Kidney glomerular epithelial cell (primary cell): ENCODE measurements at regions not wholly inside any gene's neighbourhood (a gene's known extent, or its start where the extent isn't known, plus 50 kb on each side); places are given as distances from the start of the nearest gene placed in this dataset.

Experiments
- DNase-seq: peaks from one replicate; lab custom pipeline; 2025; lab: John Stamatoyannopoulos, UW

DNA sequence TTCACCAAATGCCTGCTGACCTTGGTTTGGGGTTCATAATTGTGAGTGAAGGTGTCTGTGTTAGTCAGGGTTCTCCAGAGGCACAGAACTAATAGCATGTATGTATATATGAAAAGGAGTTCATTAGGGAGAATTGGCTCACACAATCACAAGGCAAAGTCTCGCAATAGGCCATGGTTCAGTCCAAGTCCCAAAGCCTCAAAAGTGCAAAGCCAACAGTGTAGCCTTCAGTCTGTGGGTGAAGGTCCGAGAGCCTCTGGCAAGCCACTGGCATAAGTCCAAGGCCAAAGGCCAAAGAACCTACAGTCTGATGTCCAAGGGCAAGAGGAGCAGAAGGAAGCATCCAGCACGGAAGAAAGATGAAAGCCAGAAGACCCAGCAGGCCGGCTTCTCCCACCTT is 257.6 kb upstream of the SHH start:
- no peak for DNase-seq

DNA sequence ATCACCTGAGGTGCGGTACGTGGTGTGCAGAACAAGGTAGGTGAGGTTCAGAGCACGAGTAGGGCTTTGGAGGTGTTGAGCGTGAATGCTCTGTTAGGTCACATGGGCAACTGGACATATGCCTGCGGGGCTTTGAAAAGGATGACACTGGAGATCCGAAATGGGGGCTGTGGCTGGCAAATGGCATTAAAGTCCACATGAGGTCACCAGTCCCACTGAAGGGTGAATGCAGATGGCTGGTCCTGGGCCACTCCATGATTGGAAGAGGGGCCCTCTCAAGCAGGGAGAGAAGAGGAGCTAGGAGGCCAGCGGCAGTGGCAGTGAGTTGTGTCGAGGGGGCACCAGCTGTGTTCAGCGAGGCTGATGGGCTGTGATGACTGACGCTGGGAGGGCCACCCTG is 254.9 kb upstream of the SHH start:
- no peak for DNase-seq

DNA sequence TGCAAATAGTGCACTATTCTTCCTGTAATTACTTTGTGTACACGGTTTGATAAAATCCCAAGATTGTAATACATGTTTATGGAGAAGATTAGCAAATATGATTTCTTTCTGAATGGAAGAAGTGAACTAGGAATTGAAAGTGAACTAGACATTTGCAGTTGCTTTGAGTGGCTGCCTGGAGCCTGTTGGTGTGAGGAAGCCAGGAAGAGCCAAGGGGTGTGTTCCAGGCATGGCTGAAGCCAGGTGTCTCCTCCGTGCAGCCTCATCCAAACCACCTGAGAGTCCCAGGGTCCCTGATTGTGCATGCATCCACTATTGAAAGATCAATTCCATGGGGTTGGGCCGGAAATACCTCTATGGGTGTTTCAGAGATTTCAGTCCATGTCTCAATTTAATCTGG is 253.1 kb upstream of the SHH start:
- no peak for DNase-seq

DNA sequence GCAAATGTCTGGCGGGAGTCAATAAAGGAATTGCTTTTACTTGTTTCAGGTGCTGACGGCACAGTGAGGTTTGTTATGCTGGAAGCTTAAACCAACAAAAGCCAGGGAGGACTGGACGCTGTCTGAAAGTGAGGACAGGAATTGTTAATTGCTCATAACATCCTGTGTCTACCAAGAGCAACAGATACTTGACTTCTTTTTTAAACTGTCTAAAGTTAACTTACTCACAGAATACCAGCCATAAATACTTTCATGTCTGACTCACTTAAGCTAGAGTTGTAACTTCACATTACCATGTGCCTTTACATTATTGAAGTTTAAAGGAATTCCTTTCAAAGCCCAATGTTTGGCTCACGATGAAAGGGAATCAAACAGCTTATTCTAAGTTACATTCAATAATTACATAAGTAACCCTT is 252.7 kb upstream of the SHH start:
- DNase-seq = peak; percentile 65

DNA sequence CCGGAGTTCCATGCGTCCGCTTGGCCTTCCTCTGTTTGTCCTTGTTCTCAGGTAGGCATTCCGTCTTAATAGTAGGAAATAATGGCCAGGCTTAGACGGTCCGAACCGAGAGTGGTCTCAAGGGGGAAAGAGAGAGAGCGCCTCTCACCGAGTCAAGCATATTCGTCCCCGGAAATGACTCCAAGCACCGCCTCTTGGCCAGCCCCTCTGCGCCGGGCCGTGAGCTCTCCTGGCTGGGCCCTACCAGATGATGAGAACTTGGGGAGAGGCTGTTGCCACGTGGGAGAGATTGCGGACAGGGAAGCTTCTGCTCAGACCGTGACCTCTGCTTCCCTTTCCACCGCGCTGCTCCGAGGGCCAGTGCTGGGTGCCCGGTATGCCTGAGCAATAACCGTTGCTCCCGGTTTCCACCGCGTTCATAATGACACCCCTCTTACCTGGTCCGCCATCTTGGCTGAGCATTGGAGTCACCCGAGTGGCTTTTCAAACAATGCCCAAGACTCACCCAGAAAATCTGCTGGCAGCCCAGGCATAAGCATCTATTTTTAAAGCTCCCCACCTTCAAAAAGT is 251.1 kb upstream of the SHH start:
- no peak for DNase-seq

DNA sequence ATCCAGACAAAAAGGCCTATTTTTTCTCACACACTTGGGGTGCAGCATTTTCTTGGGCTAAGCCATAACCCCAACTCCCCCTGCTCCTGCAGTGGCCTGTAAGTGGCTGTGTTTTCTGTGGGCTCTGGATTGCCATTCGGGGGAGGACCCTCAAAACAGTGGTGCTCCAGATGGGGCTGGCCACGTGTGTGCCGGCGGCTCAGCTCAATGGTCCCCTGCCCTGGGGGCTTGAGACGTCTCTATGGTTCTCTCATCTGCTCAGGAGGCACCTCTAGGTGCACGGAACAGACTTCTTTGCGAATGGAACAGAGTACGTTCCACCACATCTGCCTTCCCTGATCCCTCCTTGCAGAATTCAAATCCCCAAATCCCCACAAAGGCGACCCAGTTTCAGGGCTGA is 250.0 kb upstream of the SHH start:
- no peak for DNase-seq

DNA sequence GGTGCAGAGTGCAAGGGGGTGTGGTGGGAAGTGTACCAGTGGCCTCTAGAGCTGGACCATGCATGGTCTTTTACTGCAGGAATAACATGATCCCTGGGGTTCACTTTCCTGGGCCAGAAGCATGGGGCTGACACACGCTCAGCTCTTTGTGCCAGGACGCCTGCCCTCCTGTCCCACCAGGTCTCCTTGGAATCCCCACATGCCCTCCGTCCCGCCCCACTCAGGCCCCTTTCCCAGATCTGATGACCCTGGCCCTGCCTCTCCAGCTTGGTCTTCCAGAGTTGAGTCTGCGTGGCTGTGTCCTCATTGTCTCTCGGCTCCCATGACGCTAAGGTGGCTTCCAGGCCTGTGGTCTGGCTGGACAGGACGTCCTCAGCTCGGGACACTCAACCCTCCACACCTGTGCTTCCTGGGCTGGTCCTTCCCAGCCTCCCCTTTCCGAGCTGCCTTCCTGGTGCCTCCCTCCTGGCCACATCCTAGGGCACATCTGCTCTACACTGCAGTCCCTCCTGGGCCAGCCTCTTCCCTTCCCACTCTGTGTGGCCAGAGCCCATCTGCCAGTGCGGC is 249.5 kb upstream of the SHH start:
- no peak for DNase-seq

DNA sequence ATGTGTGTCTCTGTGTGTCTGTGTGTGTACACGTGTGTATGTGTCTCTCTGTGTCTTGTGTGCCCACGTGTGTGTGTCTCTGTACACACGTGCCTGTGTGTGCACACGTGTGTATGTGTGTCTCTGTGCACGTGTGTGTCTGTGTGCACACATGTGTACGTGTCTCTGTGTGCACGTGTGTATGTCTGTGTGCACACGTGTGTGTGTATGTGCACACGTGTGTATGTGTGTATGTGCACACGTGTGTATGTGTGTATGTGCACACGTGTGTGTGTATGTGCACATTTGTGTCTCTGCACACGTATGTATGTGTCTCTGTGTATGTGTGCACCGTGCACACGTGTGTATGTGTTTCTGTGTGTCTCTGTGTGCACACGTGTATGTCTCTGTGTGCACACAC is 248.7 kb upstream of the SHH start:
- DNase-seq = no peak

GRCh38 chr7:156059369-156059768 is 247.1 kb upstream of the SHH start:
- no peak for DNase-seq

DNA sequence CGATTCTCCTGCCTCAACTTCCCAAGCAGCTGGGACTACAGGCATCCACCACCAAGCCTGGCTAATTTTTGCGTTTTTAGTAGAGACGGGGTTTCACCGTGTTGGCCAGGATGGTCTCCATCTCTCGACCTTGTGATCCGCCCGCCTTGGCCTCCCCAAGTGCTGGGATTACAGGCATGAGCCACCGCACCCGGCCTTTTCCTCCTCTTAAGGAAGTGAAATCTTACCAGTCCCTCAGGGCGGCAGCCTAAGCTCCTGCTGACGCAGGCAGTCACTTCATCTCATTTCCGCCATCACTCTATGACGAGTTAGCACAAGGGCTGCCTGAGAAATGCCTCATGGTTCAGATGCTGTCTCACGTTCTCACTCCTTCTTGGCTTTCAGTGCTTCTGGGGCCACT is 246.0 kb upstream of the SHH start:
- DNase-seq = no peak

DNA sequence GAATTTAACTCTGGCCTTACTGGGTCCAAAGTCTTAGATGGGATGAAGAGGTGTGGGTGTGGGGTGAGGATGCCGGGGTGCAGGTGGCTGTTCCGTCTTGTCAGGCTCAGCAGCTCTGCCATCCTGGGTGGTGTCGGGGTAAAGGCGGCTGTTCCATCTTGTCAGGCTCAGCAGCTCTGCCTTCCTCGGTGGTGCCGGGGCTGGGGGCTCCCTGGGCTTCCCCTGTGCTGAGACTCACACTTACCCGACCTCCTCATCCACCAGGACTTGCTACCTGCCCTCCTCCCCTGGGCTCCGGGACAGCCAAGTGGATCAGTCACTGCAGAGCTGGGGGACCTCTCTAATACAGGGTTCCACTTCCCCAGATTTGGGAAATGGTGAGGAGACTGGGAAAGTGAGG is 244.3 kb upstream of the SHH start:
- no peak for DNase-seq

- DNase-seq = no peak
Measured at GRCh38 chr7:156055206-156055822, 243.1 kb upstream of the SHH start.

GRCh38 chr7:156051884-156052283 is 239.6 kb upstream of the SHH start:
- no peak for DNase-seq

DNA sequence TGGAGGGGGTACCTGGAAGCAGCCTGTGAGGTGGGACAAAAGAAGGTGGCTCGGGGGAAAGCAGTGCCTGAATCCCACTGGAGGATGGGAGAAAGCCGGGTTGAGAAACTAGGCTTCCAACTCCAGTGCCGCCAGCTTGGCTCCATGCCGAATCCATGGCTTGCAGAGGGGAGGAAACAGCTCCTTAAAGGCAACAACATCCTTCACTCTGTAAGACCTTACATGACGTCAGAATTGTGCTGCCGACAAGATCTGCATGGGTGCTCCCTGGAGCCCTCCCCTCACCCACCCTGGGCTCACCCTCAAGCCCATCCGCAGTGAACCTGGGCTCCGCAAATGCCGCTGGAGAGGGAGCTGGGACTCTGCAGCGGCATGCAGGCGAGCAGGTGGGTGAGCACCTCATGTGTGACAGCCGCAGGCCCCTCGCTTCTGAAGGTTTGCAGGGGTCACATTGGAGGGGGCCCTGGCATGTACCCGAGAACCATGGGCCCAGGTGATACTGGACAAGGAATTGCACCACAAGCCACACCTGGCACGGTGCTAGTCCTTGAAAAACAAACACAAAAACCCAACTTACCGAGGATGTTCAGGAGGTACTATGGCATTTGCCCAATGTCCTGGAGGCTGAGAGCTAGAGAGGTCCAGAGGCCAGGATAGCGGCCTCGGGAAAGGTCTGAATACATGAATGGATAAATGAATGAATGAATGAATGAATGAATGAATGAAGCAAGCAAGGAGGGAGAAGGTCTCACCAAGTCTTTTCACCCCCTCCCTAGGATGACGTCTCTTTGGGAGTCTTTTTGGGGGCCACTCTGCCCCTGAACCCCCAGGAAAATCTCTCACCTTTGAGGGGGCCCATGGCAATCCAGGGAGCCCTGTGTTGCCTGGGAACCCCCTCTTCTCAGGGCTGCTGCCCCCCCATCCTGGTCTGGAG is 238.6 kb upstream of the SHH start:
- no peak for DNase-seq

GRCh38 chr7:156049366-156049765 is 237.1 kb upstream of the SHH start:
- DNase-seq = no peak

- DNase-seq = no peak
Measured at GRCh38 chr7:156046031-156046560, 233.8 kb upstream of the SHH start.

DNA sequence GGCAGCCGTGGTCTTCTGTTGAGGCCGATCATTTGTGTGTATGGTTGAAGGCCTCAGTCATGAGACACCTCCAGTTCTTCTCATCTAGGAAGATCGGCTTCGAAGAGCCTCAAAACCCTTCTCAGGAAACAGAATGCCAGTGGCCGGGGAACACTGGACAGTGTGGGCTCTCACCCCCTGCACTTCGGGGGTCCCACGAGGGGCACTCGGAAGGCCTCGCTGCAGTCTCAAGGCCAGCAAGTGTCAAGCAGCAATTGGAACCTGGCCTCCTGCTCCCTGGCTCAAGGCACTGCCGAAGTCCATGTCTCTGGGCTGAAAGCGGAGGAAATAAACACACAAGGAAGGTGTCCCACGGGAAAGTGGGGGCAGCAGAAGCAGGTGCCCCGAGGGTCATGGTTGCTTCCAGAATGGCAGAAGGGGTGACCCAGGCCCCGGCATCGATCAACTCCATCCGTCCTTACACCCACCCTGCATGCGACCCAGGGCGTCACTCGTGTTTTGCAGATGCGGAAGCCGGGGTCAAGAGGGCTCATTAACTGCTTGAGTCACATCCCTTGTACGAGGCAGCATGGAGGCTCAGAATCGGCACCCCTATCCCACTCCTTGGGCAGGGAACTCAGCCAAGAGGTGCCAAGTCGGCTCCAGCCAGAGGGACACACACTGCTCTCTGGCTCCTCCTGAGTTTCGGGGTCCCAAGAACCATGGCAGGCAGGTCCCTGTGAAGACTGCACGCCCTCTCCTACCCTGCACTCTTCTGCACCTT is 231.3 kb upstream of the SHH start:
- DNase-seq = no peak

DNA sequence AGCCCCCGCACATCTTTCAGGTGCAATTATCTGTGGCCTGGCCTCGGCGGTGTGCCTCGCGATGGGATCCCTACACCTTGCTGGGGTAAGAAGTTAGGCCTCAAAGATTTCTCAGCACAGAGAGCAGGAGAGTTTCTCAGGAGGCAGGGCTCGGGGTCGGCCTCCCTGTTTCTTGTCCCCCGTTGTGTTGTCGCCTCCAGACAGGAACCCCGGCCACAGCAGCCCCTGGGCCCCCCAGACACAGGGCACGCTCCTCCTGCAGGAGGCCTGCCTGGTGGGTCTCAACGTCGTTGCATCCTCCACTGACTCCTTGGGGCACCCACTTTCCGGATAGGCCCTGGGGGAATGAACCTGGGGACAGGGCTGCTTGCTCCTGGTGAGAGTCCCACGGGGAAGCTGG is 229.1 kb upstream of the SHH start:
- DNase-seq = no peak

DNA sequence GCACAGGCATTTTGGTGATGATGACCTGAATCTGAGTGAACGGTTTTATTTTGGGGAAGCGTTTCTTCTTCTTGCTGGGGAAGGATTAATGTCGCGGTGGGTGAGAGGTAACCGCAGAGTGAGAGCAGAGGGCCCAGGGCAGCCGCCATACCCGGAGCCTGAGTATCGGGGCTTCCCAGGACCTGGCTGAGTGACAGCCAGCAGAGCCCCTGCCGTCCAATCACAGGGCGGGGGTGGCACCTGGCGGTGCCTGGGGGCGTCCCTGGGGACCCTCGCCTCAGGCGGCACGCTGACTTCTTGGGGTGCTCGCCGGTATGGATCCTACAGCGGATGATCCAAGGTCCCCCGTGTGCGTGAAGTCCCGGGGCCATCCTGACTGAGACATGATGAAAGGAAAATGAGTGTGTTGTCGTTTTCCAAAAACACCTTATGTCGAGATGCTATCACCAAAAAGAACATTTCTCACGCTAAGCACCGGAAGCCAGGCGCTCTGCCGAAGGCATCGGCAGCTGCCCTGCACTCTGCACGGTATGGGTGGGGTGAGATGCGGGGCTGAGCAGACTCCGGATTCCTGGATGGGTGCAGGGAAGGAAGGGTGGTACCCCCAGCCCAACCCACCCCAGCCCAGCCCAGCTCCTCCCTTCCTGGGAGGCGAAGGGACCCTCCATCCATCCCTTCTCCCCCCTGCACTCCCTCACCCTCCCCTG is 227.9 kb upstream of the SHH start:
- DNase-seq = no peak

GRCh38 chr7:156039194-156039593 is 226.9 kb upstream of the SHH start:
- no peak for DNase-seq

- no peak for DNase-seq
Measured at GRCh38 chr7:156038345-156038744, 226.1 kb upstream of the SHH start.
